HCEC 1CT (cell line): ENCODE measurements at regions not wholly inside any gene's neighbourhood (a gene's known extent, or its start where the extent isn't known, plus 50 kb on each side); places are given as distances from the start of the nearest gene placed in this dataset.

ENCODE experiments used
- DNase-seq: peaks from one replicate; pipeline ENCODE4 v3.0.0-alpha.2; 2017

DNA sequence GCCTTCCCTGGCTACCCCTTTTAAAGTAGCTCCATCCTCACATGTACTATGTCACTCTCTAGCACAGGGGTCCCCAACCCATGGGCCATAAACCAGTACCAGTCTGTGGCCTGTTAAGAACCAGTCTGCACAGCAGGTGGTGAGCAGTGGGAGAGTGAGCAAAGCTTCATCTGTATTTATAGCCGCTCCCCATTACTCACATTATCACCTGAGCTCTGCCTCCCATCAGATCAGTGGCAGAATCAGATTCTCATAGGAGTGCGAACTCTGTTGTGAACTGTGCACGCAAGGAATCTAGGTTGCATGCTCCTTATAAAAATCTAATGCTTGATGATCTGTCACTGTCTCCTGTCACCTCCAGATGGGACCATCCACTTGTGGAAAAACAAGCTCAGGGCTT is 116.6 kb upstream of the FOXD3 start:
- no peak for DNase-seq

GRCh38 chr1:63214553-63214952 is 107.8 kb upstream of the FOXD3 start:
- DNase-seq = no peak

GRCh38 chr1:63223426-63223825 is 98.9 kb upstream of the FOXD3 start:
- DNase-seq = no peak

DNA sequence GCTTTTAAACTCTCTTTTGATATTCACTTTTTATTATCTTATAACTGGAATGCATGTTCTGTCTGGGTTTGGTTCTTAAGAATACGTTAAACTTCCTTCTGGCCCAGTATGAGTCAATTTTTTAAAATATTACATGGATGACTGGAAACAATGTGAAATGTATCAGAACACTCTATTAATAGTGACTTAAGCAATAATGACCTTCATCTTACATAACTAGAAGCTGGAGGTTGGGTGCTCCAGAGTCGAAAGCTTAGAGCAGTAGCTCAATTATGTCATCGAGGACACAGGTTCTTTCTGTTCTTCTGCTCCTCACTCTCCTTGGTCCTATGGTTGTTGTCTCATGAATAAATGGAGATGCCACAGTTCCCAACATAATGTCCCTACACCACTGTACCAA is 91.6 kb upstream of the FOXD3 start:
- DNase-seq = no peak

GRCh38 chr1:63238721-63239120 is 83.6 kb upstream of the FOXD3 start:
- no peak for DNase-seq

DNA sequence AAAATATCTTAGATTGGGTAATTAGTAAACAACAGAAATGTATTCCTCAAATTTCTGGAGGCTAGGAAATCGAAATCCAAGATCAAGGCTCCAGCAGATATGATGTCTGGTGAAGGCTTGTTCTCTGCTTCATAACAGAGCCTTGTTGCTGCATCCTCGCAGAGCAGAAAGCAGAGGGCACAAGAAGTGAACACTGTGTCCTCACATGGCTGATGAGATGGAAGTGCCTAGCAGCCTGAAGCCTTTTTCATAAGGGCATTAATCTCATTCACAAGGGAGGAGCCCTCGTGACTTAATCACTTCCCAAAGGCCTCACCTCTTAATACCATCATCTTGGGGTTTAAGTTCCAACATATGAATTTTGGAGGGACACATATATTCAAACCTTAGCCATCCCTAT is 77.2 kb upstream of the FOXD3 start:
- no peak for DNase-seq

- DNase-seq = no peak
These were observed 74.2 kb upstream of the FOXD3 start for GRCh38 chr1:63248216-63248615.

DNA sequence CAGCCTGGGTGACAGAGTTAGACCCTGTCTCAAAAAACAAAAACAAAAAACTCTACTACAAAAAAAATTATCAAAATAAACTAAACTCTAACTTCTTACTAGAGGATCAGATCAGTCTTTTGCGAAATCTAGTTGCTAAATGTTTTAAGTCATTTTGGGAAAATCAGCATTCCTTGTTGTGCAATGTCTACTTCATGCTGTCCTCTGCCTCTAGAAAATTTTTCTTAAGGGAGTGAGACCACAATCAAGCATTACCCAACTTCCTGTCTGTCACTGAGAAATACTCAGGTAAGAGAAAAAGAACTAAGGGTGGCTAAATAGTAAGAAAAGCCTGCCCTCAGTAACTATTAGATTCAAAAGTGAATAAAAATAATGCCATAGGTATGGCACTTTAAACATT is 67.2 kb upstream of the FOXD3 start:
- DNase-seq = no peak

DNA sequence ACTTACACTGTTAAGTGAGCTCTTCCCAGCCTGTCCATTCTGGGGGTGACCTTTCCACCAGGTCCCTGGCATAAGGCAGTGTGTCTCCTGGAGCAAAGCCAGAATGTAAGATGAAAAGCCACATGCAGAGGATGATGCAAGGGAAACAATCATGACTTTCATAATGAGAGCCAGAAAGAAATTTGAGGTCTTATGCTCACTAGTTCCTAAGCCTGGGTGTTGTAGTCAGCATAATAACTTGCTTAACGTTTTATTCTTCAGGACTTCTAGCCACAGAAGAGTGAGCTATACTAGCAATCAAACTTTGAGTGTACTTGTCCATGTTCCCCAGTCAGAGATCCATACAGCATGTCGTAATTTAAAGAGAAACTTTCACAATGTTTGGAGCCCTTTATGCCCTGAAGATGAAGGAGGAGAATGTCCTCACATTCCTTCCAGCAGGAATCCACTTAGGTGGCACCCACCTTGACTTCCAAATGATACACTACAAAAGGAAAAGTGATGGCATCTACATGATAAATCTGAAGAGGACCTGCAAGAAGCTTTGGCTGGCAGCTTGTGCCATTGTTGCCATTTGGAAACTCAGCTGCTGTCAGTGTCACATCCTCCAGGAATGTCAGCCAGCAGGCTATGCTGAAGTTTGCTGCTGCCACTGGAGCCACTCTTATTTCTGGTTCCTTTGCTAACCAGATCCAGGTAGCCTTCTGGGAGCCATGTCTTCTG is 60.5 kb upstream of the FOXD3 start:
- no peak for DNase-seq

GRCh38 chr1:63262459-63262770 is 60.0 kb upstream of the FOXD3 start:
- no peak for DNase-seq

DNA sequence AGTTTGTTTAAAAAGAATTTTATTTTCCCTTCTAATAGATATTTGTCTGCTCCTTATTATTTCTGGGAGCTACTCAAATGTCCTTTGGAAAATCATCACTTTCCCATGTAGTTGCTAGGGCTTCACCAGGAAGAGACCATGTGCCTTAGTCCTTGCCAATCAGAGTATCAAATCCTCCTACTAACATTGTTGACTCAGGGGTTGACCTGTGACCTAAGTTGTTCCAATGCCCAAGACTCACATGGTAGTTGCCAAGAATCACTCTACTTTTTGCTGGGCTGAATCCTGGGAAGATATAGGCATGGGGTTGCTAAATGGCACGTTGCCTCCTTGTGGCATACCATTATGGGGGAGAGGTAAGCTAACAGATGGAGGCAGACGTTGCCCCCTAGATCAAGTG is 58.2 kb upstream of the FOXD3 start:
- no peak for DNase-seq

DNA sequence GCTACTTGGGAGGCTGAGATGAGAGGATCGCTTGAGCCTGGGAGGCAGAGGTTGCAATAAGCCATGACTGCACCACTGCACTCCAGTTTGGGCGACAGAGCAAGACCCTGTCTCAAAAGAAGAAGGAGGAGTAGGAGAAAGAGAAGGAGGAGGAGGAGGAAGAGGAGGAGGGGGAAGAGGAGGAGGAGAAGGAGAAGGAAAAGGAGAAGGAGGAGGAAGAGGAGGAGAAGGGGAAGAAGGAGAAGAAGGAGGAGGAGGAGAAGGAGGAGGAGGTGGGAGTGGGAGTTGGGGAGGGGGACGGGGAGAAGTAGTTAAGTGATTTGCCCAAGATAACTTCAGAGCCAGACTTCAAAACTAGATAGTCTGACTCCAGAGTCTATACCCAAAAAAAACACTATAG is 55.5 kb upstream of the FOXD3 start:
- DNase-seq = no peak

- no peak for DNase-seq
These were observed 53.5 kb upstream of the FOXD3 start for GRCh38 chr1:63268876-63269275.

GRCh38 chr1:63269571-63269970 is 52.8 kb upstream of the FOXD3 start:
- no peak for DNase-seq
